ENCODE measurements at regions not wholly inside any gene's neighbourhood (a gene's known extent, or its start where the extent isn't known, plus 50 kb on each side); places are given as distances from the start of the nearest gene placed in this dataset.

GRCh38 chr3:61414456-61414855, 146.9 kb upstream of the PTPRG start:
- TF ChIP-seq CTCF (IDR thresholded peaks at IDR 0.05; ENCODE audit: low read depth, low read length, poor library complexity, severe bottlenecking) (no peak), EZH2phosphoT487 (IDR thresholded peaks at IDR 0.05; ENCODE audit: borderline replicate concordance, low read length) (no peak)
- Histone ChIP-seq H3K27ac (ENCODE audit: low read depth, low read length) (no peak overlapping the region), H3K9me3 (ENCODE audit: control insufficient read depth, insufficient read depth, low read length) (no peaks in the 10 kb centered on the region), H3K36me3 (ENCODE audit: control insufficient read depth, low read length) (no peaks in the 10 kb centered on the region), H4K20me1 (ENCODE audit: control insufficient read depth, insufficient read depth, low read depth, low read length) (no peaks in the 10 kb centered on the region), H3F3A (ENCODE audit: control insufficient read depth, insufficient read depth) (no peaks in the 10 kb centered on the region), H3K4me2 (ENCODE audit: low read length) (no peak overlapping the region), H3K9me2 (replicated peaks; ENCODE audit: control insufficient read depth, low read length) (no peaks in the 10 kb centered on the region), H3K27me3 (ENCODE audit: control insufficient read depth, low read length) (no peaks in the 10 kb centered on the region; the same call in 1 of the 2 replicates), H3K79me2 (ENCODE audit: control insufficient read depth, low read length) (no peaks in the 10 kb centered on the region), H3K4me3 (ENCODE audit: low read length) (no peak overlapping the region), H3K4me1 (ENCODE audit: control insufficient read depth, low read length) (no peaks in the 10 kb centered on the region)

DNA sequence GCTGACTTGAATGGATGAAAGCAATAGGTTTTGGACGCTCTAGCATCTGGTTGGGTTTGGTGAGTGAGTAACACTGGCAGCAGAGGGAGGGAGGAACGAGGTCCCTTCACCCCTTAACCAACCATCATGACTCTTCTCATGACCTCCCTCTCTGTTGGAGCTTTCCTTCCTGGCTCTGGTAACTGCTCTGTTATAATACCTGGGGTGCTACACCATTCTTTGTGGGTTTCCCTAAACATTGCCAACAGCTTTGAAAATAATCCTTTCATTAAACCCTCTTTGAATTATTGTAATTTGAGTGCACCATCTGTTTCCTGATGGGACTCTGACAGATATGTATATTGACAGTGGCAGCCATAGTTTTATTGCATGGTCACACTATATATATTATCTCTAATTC, 146.2 kb upstream of the PTPRG start:
- no peak overlapping the region for H3K27ac ChIP-seq (ENCODE audit: low read depth, low read length)
- H3K4me1 ChIP-seq (ENCODE audit: control insufficient read depth, low read length), result no peaks in the 10 kb centered on the region
- H3K9me2 ChIP-seq (replicated peaks; ENCODE audit: control insufficient read depth, low read length), result no peaks in the 10 kb centered on the region
- no peaks in the 10 kb centered on the region for H4K20me1 ChIP-seq (ENCODE audit: control insufficient read depth, insufficient read depth, low read depth, low read length)
- no peaks in the 10 kb centered on the region for H3F3A ChIP-seq (ENCODE audit: control insufficient read depth, insufficient read depth)
- no peak overlapping the region for H3K4me2 ChIP-seq (ENCODE audit: low read length)
- H3K27me3 ChIP-seq (ENCODE audit: control insufficient read depth, low read length), result no peaks in the 10 kb centered on the region; the same call in 1 of the 2 replicates
- TF ChIP-seq CTCF (IDR thresholded peaks at IDR 0.05; ENCODE audit: low read depth, low read length, poor library complexity, severe bottlenecking) (no peak), EZH2phosphoT487 (IDR thresholded peaks at IDR 0.05; ENCODE audit: borderline replicate concordance, low read length) (no peak)
- no peak overlapping the region for H3K4me3 ChIP-seq (ENCODE audit: low read length)
- H3K79me2 ChIP-seq (ENCODE audit: control insufficient read depth, low read length), result no peaks in the 10 kb centered on the region
- H3K9me3 ChIP-seq (ENCODE audit: control insufficient read depth, insufficient read depth, low read length), result no peaks in the 10 kb centered on the region
- H3K36me3 ChIP-seq (ENCODE audit: control insufficient read depth, low read length), result no peaks in the 10 kb centered on the region

- Histone ChIP-seq H3K36me3 (ENCODE audit: control insufficient read depth, low read length) (no peaks in the 10 kb centered on the region), H3F3A (ENCODE audit: control insufficient read depth, insufficient read depth) (no peaks in the 10 kb centered on the region), H3K4me3 (ENCODE audit: low read length) (no peak overlapping the region), H3K9me3 (ENCODE audit: control insufficient read depth, insufficient read depth, low read length) (no peaks in the 10 kb centered on the region), H4K20me1 (ENCODE audit: control insufficient read depth, insufficient read depth, low read depth, low read length) (no peaks in the 10 kb centered on the region), H3K79me2 (ENCODE audit: control insufficient read depth, low read length) (no peaks in the 10 kb centered on the region), H3K27ac (ENCODE audit: low read depth, low read length) (no peak overlapping the region), H3K4me1 (ENCODE audit: control insufficient read depth, low read length) (no peaks in the 10 kb centered on the region), H3K9me2 (replicated peaks; ENCODE audit: control insufficient read depth, low read length) (no peaks in the 10 kb centered on the region), H3K4me2 (ENCODE audit: low read length) (no peak overlapping the region), H3K27me3 (ENCODE audit: control insufficient read depth, low read length) (no peaks in the 10 kb centered on the region; the same call in 1 of the 2 replicates)
- TF ChIP-seq EZH2phosphoT487 (IDR thresholded peaks at IDR 0.05; ENCODE audit: borderline replicate concordance, low read length) (no peak), CTCF (IDR thresholded peaks at IDR 0.05; ENCODE audit: low read depth, low read length, poor library complexity, severe bottlenecking) (no peak)
Observed at GRCh38 chr3:61416618-61417017, 144.8 kb upstream of the PTPRG start.

Measured in DOHH2 (cell line).